ENCODE measurements at regions not wholly inside any gene's neighbourhood (a gene's known extent, or its start where the extent isn't known, plus 50 kb on each side); places are given as distances from the start of the nearest gene placed in this dataset.

- TF ChIP-seq CTCF (IDR thresholded peaks at IDR 0.05): no peak
- no peak for TF ChIP-seq EP300 (IDR thresholded peaks at IDR 0.05)
Measured at GRCh38 chr2:15796167-15796942, 144.0 kb upstream of the MYCN start.
